CD4-positive, alpha-beta T cell treated with Interleukin-17A for 4 hours (primary cell): ENCODE measurements at regions not wholly inside any gene's neighbourhood (a gene's known extent, or its start where the extent isn't known, plus 50 kb on each side); places are given as distances from the start of the nearest gene placed in this dataset.

Experiments used
- DNase-seq: peaks from one replicate; pipeline ENCODE4 v3.0.0-alpha.2; 2020; ENCODE audit warnings: mixed read lengths

DNA sequence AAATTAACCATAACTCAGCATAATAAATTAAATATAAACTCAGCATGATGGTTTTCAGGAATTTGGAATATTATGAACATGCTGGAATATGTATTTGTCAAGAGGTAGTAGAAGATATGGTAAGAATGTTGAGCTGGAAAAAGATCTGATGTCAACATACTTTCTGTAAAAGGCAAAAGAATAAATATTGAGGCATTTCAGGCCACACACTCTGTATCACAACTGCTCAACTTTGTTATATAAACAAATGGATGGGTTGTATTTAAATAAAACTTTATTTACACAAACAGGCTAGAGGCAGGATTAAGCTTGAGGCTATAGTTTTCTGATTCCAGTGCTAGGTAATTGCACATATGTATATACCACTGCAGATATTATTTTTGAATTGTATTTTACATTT is 1409.4 kb downstream of the MRPL39 start:
- no peak for DNase-seq

DNA sequence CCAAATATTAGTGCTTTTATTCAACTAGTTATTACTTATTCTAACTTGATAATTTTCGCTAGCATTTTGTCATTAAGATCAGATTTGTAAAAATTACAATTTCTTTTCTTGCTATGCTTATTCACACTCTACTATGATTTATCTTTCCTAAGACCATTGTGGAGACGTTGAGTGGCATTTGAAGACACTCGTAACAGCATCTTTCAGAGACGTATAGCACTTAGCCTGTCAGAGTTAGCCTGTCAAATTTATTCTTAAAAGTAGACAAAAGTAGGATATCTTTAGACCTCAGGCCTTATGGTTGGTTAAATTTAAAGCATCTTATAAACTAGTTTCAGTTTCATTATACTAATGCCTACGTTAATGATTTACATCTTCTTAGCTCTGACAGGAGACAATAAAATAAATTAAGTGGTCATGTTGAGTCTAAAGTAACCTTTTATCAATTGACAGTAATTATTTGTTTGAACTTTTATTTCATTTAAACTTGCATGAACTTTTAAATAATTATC is 1410.1 kb downstream of the MRPL39 start:
- DNase-seq: no peak

DNA sequence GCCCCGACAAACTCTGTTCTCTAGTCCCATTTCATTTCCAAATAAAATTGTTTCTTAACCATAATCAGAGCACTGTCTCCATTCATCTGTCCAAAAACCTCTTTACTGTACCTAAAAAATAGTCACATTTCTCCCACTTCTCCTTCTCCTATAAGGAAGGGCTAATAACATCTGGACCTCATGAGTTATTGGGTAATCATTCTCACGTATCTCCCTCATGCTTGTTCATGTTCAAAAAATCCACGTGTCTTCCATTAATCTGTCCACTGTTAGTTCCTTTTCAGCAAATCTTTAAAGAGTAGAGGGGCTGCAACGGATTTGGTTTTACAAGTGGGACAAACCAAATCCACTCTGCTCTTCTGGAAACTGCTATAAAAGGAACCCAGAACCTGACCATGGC is 1418.8 kb downstream of the MRPL39 start:
- DNase-seq: no peak

DNA sequence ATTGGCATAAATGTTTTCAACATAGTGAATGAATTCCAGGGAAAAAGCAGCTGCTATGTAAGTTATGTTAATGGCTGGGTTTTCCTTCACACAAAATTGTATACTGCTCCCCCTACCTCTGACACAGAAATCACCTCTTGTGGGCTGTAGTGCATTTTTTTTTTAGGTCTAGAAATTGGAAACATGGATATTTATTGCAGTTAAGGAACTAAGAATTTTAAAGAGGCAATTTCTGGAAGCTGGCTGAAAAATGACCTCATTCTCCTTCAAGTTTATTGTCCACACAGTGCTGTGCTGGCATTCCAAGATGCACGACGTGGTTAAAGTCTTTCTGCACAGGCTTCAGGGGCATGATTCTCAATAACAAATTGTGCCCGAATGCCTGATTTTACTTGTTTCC is 1424.2 kb downstream of the MRPL39 start:
- DNase-seq: no peak

DNA sequence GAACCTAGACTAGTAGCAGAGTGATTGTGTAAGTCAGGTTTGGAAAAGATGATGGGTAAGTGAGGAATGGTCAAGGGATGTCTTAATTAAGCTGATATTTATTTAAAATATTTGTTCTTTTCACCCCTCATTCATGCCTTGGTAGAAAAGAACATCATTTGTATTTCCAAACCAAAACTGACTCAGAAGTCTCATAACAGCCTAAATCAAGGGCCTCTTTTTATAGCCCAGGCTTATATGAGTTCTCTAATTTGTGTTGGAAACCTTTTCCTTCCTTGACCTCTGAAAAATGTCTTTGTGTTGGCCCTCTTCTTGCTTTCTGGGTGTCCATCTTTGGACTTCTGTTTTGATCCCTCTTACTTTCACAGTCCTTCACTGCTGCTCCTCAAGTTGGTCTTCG is 1428.2 kb downstream of the MRPL39 start:
- no peak for DNase-seq

DNA sequence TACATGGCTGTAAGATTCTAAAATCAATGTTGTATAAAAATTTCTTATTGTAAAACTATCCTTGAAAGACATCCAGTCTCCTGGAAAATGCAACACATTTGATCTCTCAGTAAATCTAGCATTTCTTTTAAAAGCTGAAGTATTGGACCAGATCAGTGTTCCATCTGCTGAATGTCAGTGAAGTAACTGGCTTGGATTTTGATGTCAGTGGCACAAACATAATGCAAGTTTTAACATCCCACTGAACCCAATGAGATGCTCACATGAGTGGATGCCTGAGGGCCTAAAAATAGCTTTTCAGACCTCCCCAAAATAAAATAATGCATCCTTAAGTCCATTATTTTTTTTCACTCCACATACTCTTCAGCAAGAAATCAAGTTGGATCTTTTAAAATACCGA is 1432.2 kb downstream of the MRPL39 start:
- no peak for DNase-seq

DNA sequence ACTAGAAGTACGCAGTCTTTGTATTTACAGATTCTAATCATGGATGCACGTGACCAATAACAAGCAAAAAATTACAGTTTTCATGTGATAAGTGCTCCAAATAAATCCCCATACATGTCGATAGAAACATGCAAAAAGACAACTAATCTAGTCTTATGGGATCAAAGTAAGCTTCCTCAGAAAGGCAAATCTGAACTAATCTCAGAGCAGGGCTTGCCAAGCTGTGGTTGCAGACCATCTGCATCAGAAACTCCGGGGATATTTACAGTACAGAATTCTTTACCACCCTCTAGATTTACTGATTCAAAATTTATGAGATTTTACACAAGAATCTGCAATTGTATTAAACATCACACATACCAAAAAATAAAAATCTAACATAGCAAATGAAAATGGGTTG is 1435.5 kb downstream of the MRPL39 start:
- no peak for DNase-seq

DNA sequence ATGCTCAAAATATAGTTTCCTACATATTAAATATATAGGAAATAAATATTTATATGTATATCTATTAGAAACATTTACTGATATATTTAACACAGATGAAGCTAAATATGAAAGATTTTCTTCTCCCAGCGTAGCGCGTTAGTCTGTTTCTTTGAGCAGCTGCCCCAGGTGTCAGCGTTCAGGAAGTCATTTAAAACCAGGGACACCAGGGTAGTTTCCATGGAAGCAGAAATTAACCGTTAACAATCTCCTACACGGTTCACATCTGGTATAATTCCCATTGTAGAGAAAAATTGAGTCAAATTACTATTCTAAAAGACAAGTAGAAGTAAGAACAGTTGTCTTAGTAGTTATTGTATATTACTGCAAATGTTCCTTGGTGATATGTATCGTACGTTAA is 1443.7 kb downstream of the MRPL39 start:
- no peak for DNase-seq

DNA sequence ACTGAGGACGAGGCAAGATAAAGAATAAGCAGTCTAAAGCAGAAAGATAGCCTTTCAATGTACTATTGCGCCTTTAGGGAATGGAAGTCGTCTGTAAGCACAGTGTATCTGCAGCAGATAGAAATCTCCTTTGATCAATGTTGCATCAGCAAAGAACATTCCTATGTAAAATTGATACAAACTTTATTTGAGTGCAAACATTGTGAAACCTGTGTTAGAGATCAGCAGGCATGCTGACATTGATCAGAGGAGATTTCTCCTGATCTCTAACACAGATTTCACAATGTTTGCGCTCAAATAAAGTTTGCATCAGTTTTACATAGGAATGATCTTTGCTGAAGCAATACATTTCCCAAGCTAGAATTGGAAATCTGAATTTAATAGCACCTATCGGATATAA is 1446.8 kb downstream of the MRPL39 start:
- no peak for DNase-seq

GRCh38 chr21:24153137-24153536 is 1454.1 kb downstream of the MRPL39 start:
- no peak for DNase-seq

DNA sequence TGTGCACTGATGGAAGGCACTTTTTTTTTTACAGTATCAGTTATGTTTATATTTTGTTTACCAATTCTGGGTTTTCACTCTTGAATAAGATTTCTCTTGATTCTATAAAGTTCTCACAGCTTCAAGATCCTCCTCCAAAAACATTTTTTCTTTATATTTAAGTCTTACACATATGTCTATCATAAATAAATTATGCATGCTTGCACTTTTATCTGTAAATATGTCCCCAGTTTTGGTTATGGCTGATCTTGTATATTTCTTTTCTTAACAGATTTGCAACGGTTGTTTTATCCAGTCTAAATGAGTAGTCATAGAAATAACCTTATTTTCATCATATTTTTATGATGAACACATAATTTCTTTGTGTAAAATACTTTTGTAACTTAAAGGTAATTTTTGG is 1456.5 kb downstream of the MRPL39 start:
- DNase-seq: no peak

GRCh38 chr21:24148461-24148860 is 1458.8 kb downstream of the MRPL39 start:
- DNase-seq: no peak

DNA sequence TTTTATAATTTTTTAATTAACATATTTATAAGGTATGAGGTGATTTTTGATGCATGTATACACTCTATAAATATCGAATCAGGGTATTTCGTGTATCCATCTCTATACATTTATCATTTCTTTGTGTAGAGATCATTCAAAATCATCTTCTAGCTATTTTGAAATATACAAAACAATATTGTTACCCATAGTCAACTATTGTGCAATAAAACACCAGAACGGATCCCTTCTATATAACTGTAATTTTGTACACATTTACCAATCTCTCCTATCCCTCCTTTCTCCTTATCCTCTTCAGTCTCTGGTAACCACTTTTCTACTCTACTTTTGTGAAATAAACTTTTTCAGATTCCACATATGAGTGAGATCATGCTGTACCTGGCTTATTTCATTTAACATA is 1459.6 kb downstream of the MRPL39 start:
- no peak for DNase-seq

GRCh38 chr21:24131056-24131455 is 1476.2 kb downstream of the MRPL39 start:
- no peak for DNase-seq

- no peak for DNase-seq
Measured at GRCh38 chr21:24127651-24128050, 1479.6 kb downstream of the MRPL39 start.

DNA sequence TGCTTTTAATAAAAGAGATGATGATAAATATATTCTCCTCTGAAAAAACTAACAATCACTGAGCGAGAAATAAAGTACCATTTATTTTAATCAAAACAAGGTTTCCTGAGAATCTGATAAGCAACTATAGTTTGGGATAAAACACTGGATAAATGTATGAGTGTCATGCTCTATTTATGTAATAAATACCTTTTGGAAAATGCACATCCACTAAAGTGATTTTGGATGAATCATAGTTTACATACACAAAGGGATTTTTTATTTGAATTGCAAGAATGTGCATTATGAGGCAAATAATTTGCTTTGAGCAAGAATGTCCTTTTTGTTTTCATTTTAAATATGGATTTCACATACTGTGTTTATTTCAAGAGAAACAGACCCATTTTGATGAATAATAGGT is 1483.5 kb downstream of the MRPL39 start:
- DNase-seq: no peak

- no peak for DNase-seq
Measured at GRCh38 chr21:24118738-24119459, 1488.4 kb downstream of the MRPL39 start.

DNA sequence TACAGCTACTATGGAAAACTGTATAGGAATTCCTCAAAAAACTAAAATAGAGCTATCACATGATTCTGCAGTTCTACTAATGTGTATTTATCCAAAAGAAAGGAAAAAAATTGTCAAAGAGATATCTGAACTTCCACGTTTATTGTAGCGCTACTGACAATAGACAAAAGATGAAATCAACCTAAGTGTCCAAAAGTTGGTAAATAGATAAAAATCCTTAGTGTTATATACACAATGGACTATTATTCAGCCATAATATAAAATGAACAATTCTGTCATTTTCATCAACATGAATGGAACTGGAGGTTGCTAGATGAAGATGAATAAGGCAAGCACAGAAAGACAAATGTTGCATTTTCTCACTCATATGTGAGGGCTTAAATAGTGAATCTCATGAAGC is 1492.1 kb downstream of the MRPL39 start:
- no peak for DNase-seq

DNA sequence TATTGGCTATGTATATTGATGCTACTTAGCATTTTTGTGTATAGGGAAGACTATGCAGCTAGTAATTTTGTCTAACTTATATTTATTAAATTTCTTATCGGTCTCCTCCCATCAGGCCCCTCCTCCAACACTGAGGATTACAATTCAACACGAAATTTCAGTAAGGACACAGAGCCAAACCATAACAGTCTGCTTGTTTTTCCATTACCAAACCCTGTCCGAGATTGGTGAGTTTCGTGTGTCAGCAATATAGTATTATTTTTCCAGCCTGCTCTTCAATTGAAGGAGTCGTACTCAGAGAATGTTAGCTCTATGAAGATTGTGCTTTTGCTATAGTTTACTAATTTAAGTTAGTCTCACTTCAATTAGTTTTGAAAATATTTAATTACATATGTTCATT is 1495.3 kb downstream of the MRPL39 start:
- DNase-seq: no peak

GRCh38 chr21:24110846-24111245 is 1496.4 kb downstream of the MRPL39 start:
- no peak for DNase-seq

DNA sequence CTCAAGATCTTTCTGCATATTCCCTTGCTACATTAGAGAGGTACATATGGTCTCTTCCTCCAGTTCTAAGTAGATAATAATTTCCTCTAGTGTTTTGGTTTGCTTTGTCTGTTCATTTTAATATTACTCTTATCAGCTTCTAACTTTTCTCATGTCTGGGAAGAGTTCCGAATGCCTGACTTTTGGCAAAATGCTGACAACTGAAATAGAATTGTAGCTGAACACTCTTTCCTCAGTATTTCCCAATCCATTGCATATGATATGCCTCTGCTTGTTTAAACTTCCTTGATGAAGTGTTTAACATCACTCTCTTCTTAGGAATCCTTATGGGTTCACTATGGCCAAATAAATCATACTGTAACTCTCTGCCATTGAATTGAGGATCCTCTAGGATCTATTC is 1510.1 kb downstream of the MRPL39 start:
- no peak for DNase-seq

- DNase-seq: no peak
Measured at GRCh38 chr21:24096651-24097050, 1510.6 kb downstream of the MRPL39 start.

GRCh38 chr21:24093032-24093431 is 1514.2 kb downstream of the MRPL39 start:
- no peak for DNase-seq

GRCh38 chr21:24076179-24076578 is 1531.1 kb downstream of the MRPL39 start:
- no peak for DNase-seq

DNA sequence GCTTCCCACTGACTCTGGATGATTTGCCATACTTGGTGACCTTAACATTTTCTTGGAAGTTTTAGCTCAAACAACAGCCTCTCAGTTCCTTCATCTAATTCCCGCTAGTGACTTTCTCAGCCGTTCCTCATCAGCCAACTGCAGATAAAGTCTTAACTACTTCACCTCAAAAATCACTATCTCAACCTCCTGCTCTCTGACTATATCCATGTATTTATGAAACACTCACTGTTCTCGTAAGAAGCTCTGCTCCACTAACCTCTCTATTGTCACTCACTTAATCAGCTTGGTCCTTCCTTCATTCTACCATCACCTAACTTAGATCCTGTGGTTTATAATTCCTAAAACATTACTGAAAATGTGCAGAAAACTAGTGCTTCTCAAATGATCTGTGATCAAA is 1551.6 kb downstream of the MRPL39 start:
- DNase-seq: no peak
